ENCODE measurements at regions not wholly inside any gene's neighbourhood (a gene's known extent, or its start where the extent isn't known, plus 50 kb on each side); places are given as distances from the start of the nearest gene placed in this dataset.

- H3K4me3 ChIP-seq (ENCODE audit: low read length): no peak overlapping the region
- no peaks in the 10 kb centered on the region for H3K79me2 ChIP-seq (ENCODE audit: low read length)
- no peaks in the 10 kb centered on the region for H3F3A ChIP-seq (ENCODE audit: insufficient read depth, low read length)
- H3K27me3 ChIP-seq (replicated peaks; ENCODE audit: insufficient read depth, low read length): no peaks in the 10 kb centered on the region
- H2AFZ ChIP-seq (ENCODE audit: low read length): no peak overlapping the region
- no peaks in the 10 kb centered on the region for H3K9me2 ChIP-seq (replicated peaks; ENCODE audit: insufficient read depth, low read length)
- no peaks in the 10 kb centered on the region for H3K4me1 ChIP-seq (ENCODE audit: low read length)
- no peaks in the 10 kb centered on the region for H3K36me3 ChIP-seq (replicated peaks; ENCODE audit: insufficient read depth, low read length)
- no peak for DNase-seq
- H3K9ac ChIP-seq (ENCODE audit: low read length): no peak overlapping the region
- no peaks in the 10 kb centered on the region for H4K20me1 ChIP-seq (ENCODE audit: insufficient read depth, low read length)
- TF ChIP-seq EZH2phosphoT487 (IDR thresholded peaks at IDR 0.05; ENCODE audit: low read length): no peak
- H3K4me2 ChIP-seq (ENCODE audit: low read depth, low read length): no peak overlapping the region
- no peak overlapping the region for H3K27ac ChIP-seq (ENCODE audit: low read length)
- H3K9me3 ChIP-seq (replicated peaks; ENCODE audit: insufficient read depth, low read length): no peaks in the 10 kb centered on the region
These were observed 145.4 kb downstream of the AEBP2 start for GRCh38 chr12:19584732-19585131.

DNA sequence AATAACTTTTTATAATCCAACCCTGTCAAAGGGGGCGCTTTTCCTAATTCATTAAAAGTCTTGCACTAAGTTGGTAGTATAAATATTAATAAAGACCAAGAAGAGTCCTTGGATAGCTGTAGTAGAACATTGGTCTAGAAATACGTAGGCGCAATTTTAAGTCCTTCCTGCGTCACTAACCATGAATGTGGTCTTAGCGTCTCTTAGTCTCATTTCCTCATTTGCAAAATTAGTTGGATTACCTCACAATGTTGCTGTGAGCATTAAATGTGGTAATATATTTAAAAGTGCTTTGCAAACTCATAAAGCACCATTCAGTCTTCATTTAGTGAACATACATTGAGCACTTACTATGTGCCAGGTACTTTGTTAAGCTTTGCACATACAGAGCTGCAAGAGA lies 149.7 kb downstream of the AEBP2 start:
- DNase-seq: no peak
- Histone ChIP-seq H3K4me3 (ENCODE audit: low read length) (no peak overlapping the region), H3K9me2 (replicated peaks; ENCODE audit: insufficient read depth, low read length) (no peaks in the 10 kb centered on the region), H3K27me3 (replicated peaks; ENCODE audit: insufficient read depth, low read length) (no peaks in the 10 kb centered on the region), H4K20me1 (ENCODE audit: insufficient read depth, low read length) (no peaks in the 10 kb centered on the region), H3K27ac (ENCODE audit: low read length) (no peak overlapping the region), H3K4me2 (ENCODE audit: low read depth, low read length) (no peak overlapping the region), H2AFZ (ENCODE audit: low read length) (no peak overlapping the region), H3F3A (ENCODE audit: insufficient read depth, low read length) (no peaks in the 10 kb centered on the region), H3K36me3 (replicated peaks; ENCODE audit: insufficient read depth, low read length) (no peaks in the 10 kb centered on the region), H3K9ac (ENCODE audit: low read length) (no peak overlapping the region), H3K9me3 (replicated peaks; ENCODE audit: insufficient read depth, low read length) (no peaks in the 10 kb centered on the region), H3K79me2 (ENCODE audit: low read length) (no peaks in the 10 kb centered on the region), H3K4me1 (ENCODE audit: low read length) (no peaks in the 10 kb centered on the region)
- TF ChIP-seq, protein P1, sequence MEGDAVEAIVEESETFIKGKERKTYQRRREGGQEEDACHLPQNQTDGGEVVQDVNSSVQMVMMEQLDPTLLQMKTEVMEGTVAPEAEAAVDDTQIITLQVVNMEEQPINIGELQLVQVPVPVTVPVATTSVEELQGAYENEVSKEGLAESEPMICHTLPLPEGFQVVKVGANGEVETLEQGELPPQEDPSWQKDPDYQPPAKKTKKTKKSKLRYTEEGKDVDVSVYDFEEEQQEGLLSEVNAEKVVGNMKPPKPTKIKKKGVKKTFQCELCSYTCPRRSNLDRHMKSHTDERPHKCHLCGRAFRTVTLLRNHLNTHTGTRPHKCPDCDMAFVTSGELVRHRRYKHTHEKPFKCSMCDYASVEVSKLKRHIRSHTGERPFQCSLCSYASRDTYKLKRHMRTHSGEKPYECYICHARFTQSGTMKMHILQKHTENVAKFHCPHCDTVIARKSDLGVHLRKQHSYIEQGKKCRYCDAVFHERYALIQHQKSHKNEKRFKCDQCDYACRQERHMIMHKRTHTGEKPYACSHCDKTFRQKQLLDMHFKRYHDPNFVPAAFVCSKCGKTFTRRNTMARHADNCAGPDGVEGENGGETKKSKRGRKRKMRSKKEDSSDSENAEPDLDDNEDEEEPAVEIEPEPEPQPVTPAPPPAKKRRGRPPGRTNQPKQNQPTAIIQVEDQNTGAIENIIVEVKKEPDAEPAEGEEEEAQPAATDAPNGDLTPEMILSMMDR (IDR thresholded peaks at IDR 0.05; ENCODE audit: low read length): no peak

- H3K27me3 ChIP-seq (replicated peaks; ENCODE audit: insufficient read depth, low read length): no peaks in the 10 kb centered on the region
- H3K9ac ChIP-seq (ENCODE audit: low read length): no peak overlapping the region
- DNase-seq: no peak
- no peak overlapping the region for H3K4me2 ChIP-seq (ENCODE audit: low read depth, low read length)
- no peaks in the 10 kb centered on the region for H3K79me2 ChIP-seq (ENCODE audit: low read length)
- H2AFZ ChIP-seq (ENCODE audit: low read length): no peak overlapping the region
- no peak overlapping the region for H3K4me3 ChIP-seq (ENCODE audit: low read length)
- H3K4me1 ChIP-seq (ENCODE audit: low read length): no peaks in the 10 kb centered on the region
- no peaks in the 10 kb centered on the region for H3K9me3 ChIP-seq (replicated peaks; ENCODE audit: insufficient read depth, low read length)
- no peaks in the 10 kb centered on the region for H3K9me2 ChIP-seq (replicated peaks; ENCODE audit: insufficient read depth, low read length)
- no peaks in the 10 kb centered on the region for H3K36me3 ChIP-seq (replicated peaks; ENCODE audit: insufficient read depth, low read length)
- TF ChIP-seq, protein P1 (IDR thresholded peaks at IDR 0.05; ENCODE audit: low read length): no peak
- TF ChIP-seq EZH2phosphoT487 (IDR thresholded peaks at IDR 0.05; ENCODE audit: low read length) (no peak), EZH2 (optimal IDR thresholded peaks at IDR 0.05; ENCODE audit: low read depth, low read length) (no peak)
- H3K27ac ChIP-seq (ENCODE audit: low read length): no peak overlapping the region
- no peaks in the 10 kb centered on the region for H4K20me1 ChIP-seq (ENCODE audit: insufficient read depth, low read length)
- no peaks in the 10 kb centered on the region for H3F3A ChIP-seq (ENCODE audit: insufficient read depth, low read length)
These were observed 152.7 kb downstream of the AEBP2 start for GRCh38 chr12:19591951-19592350.

DNA sequence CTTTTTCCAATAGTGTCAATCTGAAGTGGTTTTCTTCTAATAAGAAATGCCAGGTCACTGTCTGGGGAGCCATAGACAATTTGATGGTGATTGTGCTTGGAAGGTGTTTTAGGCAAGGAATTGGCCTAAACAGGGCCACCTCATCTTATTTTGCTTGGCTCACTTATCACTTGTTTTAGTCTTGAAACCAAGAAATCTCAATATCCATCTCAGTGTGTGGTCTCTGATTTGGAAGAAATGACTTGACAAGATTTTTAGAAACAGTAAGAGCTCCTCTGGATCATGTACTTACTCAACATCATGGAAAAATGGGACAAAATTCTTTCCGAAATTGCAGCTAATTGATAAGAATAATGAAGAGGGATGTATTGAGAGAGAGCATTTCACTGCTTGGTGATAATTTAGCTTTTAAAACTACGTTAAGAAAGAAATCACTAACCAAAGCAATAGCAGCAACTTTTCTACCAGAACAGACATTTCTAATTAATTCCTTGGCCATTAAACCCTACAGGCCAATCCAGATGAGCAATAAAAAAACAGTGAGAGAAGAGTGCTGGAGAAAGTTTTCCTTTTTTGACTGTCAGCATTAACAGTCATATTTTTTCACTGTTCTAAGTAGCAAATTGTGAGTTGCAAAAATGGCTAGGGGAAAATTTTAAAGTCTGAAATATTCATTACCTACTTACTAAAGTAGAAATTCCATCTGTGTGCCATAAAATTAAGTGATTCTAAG lies 157.3 kb downstream of the AEBP2 start:
- Histone ChIP-seq H3K9me3 (replicated peaks; ENCODE audit: insufficient read depth, low read length) (no peaks in the 10 kb centered on the region), H3F3A (ENCODE audit: insufficient read depth, low read length) (no peaks in the 10 kb centered on the region), H3K9ac (ENCODE audit: low read length) (no peak overlapping the region), H3K36me3 (replicated peaks; ENCODE audit: insufficient read depth, low read length) (no peaks in the 10 kb centered on the region), H3K4me1 (ENCODE audit: low read length) (no peaks in the 10 kb centered on the region), H3K27me3 (replicated peaks; ENCODE audit: insufficient read depth, low read length) (no peaks in the 10 kb centered on the region), H3K27ac (ENCODE audit: low read length) (no peak overlapping the region), H2AFZ (ENCODE audit: low read length) (no peak overlapping the region), H3K9me2 (replicated peaks; ENCODE audit: insufficient read depth, low read length) (no peaks in the 10 kb centered on the region), H4K20me1 (ENCODE audit: insufficient read depth, low read length) (no peaks in the 10 kb centered on the region), H3K4me2 (ENCODE audit: low read depth, low read length) (no peak overlapping the region), H3K4me3 (ENCODE audit: low read length) (no peak overlapping the region), H3K79me2 (ENCODE audit: low read length) (no peaks in the 10 kb centered on the region)
- no peak for DNase-seq
- TF ChIP-seq, protein P1 (IDR thresholded peaks at IDR 0.05; ENCODE audit: low read length): no peak
- no peak for TF ChIP-seq EZH2phosphoT487 (IDR thresholded peaks at IDR 0.05; ENCODE audit: low read length)
- TF ChIP-seq EZH2 (optimal IDR thresholded peaks at IDR 0.05; ENCODE audit: low read depth, low read length): no peak
